ENCODE measurements at regions not wholly inside any gene's neighbourhood (a gene's known extent, or its start where the extent isn't known, plus 50 kb on each side); places are given as distances from the start of the nearest gene placed in this dataset.

- DNase-seq, result no peak
- Histone ChIP-seq H3K4me3 (no peak overlapping the region), H3K4me1 (no peaks in the 10 kb centered on the region), H3K36me3 (no peaks in the 10 kb centered on the region), H3K27ac (no peak overlapping the region), H3K27me3 (no peaks in the 10 kb centered on the region), H3K9me3 (no peaks in the 10 kb centered on the region)
- TF ChIP-seq CTCF (IDR thresholded peaks at IDR 0.05), result no peak
- intact Hi-C loops (cut with DNase I; ENCODE audit: low total_unique reads), result no loop called here
Observed at GRCh38 chr5:166679331-166679730, 1612.1 kb upstream of the WWC1 start.

GRCh38 chr5:166695326-166695725 is 1596.1 kb upstream of the WWC1 start:
- no peaks in the 10 kb centered on the region for H3K4me1 ChIP-seq
- H3K9me3 ChIP-seq, result no peaks in the 10 kb centered on the region
- H3K36me3 ChIP-seq, result no peaks in the 10 kb centered on the region
- DNase-seq, result no peak
- intact Hi-C loops (cut with DNase I; ENCODE audit: low total_unique reads), result no loop called here
- TF ChIP-seq CTCF (IDR thresholded peaks at IDR 0.05), result no peak
- H3K27ac ChIP-seq, result no peak overlapping the region
- no peaks in the 10 kb centered on the region for H3K27me3 ChIP-seq
- no peak overlapping the region for H3K4me3 ChIP-seq

GRCh38 chr5:166708291-166708690 is 1583.2 kb upstream of the WWC1 start:
- H3K36me3 ChIP-seq, result no peaks in the 10 kb centered on the region
- intact Hi-C loops (cut with DNase I; ENCODE audit: low total_unique reads), result no loop called here
- no peaks in the 10 kb centered on the region for H3K27me3 ChIP-seq
- TF ChIP-seq CTCF (IDR thresholded peaks at IDR 0.05), result no peak
- no peaks in the 10 kb centered on the region for H3K9me3 ChIP-seq
- H3K4me3 ChIP-seq, result no peak overlapping the region
- H3K27ac ChIP-seq, result no peak overlapping the region
- H3K4me1 ChIP-seq, result no peaks in the 10 kb centered on the region
- no peak for DNase-seq

- no peak for TF ChIP-seq CTCF (IDR thresholded peaks at IDR 0.05)
- intact Hi-C loops (cut with DNase I; ENCODE audit: low total_unique reads), result no loop called here
- Histone ChIP-seq H3K27me3 (no peaks in the 10 kb centered on the region), H3K9me3 (no peaks in the 10 kb centered on the region), H3K4me1 (no peaks in the 10 kb centered on the region), H3K36me3 (no peaks in the 10 kb centered on the region), H3K4me3 (no peak overlapping the region), H3K27ac (no peak overlapping the region)
- DNase-seq, result no peak
Observed at GRCh38 chr5:166709691-166710090, 1581.8 kb upstream of the WWC1 start.

- TF ChIP-seq CTCF (IDR thresholded peaks at IDR 0.05), result no peak
- Histone ChIP-seq H3K9me3 (no peaks in the 10 kb centered on the region), H3K36me3 (no peaks in the 10 kb centered on the region), H3K27me3 (no peaks in the 10 kb centered on the region), H3K4me3 (no peak overlapping the region), H3K27ac (no peak overlapping the region), H3K4me1 (no peaks in the 10 kb centered on the region)
- intact Hi-C loops (cut with DNase I; ENCODE audit: low total_unique reads), result no loop called here
- no peak for DNase-seq
Observed at GRCh38 chr5:166710271-166710670, 1581.2 kb upstream of the WWC1 start.

- no peaks in the 10 kb centered on the region for H3K27me3 ChIP-seq
- H3K9me3 ChIP-seq, result no peaks in the 10 kb centered on the region
- intact Hi-C loops (cut with DNase I; ENCODE audit: low total_unique reads), result no loop called here
- no peak overlapping the region for H3K4me3 ChIP-seq
- no peak for TF ChIP-seq CTCF (IDR thresholded peaks at IDR 0.05)
- no peak overlapping the region for H3K27ac ChIP-seq
- no peaks in the 10 kb centered on the region for H3K36me3 ChIP-seq
- H3K4me1 ChIP-seq, result no peaks in the 10 kb centered on the region
- DNase-seq, result no peak
Observed at GRCh38 chr5:166712447-166713185, 1578.8 kb upstream of the WWC1 start.

All from tibial artery (tissue), 4 donors.